Adrenal gland (tissue), 9 donors: ENCODE measurements at regions not wholly inside any gene's neighbourhood (a gene's known extent, or its start where the extent isn't known, plus 50 kb on each side); places are given as distances from the start of the nearest gene placed in this dataset.

Experiments used
- DNase-seq, 7 donors: peaks; one replicate each; pipeline ENCODE4 v3.0.0-alpha.2; 2019 to 2020
- H3K27ac ChIP-seq, 5 donors: fragments of 200-600 bp; sonication (generic) in 4 of 5; 1 replicate in 3 of 5; 2 replicates in 2 of 5; pipeline versions ENCODE4 v1.5.1 to v1.8.0; 2016 to 2020; ENCODE audit warnings: mild to moderate bottlenecking in 1 of 5
- H3K27me3 ChIP-seq: fragments of 200-600 bp; 2 replicates; pipeline ENCODE4 v1.8.0; 2021
- H3K36me3 ChIP-seq, 2 donors: fragments of 200-600 bp; replicated peaks in 1 of 2; 1 replicate in 1 of 2; 2 replicates in 1 of 2; pipeline versions ENCODE4 v1.5.1 to v1.8.0; 2018 to 2022
- H3K4me1 ChIP-seq, 2 donors: fragments of 200-600 bp; replicated peaks in 1 of 2; 1 replicate in 1 of 2; 2 replicates in 1 of 2; pipeline versions ENCODE4 v1.5.1 to v1.8.0; 2018 to 2021
- H3K4me3 ChIP-seq, 4 donors: fragments of 200-600 bp; sonication (generic) in 3 of 4; one replicate each; pipeline ENCODE4 v1.5.1; 2016 to 2018
- H3K9me3 ChIP-seq, 3 donors: fragments of 200-600 bp; sonication (generic) in 1 of 3; replicated peaks in 1 of 3; 1 replicate in 2 of 3; 2 replicates in 1 of 3; pipeline versions ENCODE4 v1.5.1 to v1.8.0; 2016 to 2021
- CTCF ChIP-seq, 6 experiments: fragments of 450-650 bp in 4 of 6; fragments of 200-600 bp in 2 of 6; sonication (generic) in 1 of 6; IDR thresholded peaks; 1 replicate in 5 of 6; 2 replicates in 1 of 6; pipeline versions ENCODE4 v1.5.1 to v1.8.0; 2016 to 2021; ENCODE audit warnings: antibody characterized with exemption in 6 of 6, mild to moderate bottlenecking in 2 of 6, moderate library complexity in 1 of 6
- POLR2A ChIP-seq, 2 donors: fragments of 450-650 bp; IDR thresholded peaks; one replicate each; pipeline ENCODE4 v1.6.1; 2017; ENCODE audit warnings: antibody characterized with exemption in 2 of 2, mild to moderate bottlenecking in 2 of 2, moderate library complexity in 1 of 2
- WGBS, 4 donors: extraction: QIAGEN DNeasy Blood & Tissue Kit in 2 of 4; methylation state at CpG; one replicate each; pipeline versions ENCODE4 v1.1.5 to v1.1.7; 2013 to 2017; 5-methylcytosine and 5-hydroxymethylcytosine counted together
- intact Hi-C, 2 donors: fragments of 100-400 bp; cut with DNase I; formaldehyde crosslinking; loops; one replicate each; pipeline versions ENCODE4 v1.14.1 to v1.15.0; 2022 to 2023
- donor health status: healthy with polysubstance abuse.
- donor health status: Bipolar disorder and iron deficiency.
- donor health status: DM: yes; HTN: yes; CAD: no.
- donor health status: DM: no; HTN: no; CAD: no.
- donor health status: DM: no; HTN: no; CAD: no.

DNA sequence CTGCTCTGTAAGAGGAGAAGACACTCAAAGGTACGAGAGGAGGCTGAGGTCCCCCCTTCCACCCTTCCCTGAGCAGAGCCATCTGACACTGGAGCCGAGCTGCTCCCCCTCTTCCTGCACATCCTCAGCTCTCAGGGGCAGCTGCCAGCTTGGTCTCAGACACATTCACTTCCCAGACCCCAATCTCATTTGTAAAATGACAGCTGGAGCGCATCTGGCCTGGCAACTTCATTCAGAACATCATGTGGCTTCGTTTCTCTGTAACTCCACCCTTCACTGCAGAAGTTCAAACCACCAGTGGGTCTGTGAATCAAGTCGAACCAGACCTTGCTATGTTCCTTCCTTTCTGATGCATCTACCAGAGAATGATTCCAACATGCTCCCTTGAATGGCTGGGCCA lies 145.6 kb upstream of the CDH4 start:
- Histone ChIP-seq H3K4me3 (no peak overlapping the region), H3K9me3 (no peaks in the 10 kb centered on the region), H3K4me1 (no peaks in the 10 kb centered on the region), H3K27me3 (no peaks in the 10 kb centered on the region), H3K36me3 (no peaks in the 10 kb centered on the region), H3K27ac (no peak overlapping the region)
- 58 to 69% (median 66%) methylated on average over 3 to 5 of the region's 5 CpGs for WGBS, 4 donors
- intact Hi-C loops = no loop called here
- TF ChIP-seq POLR2A (IDR thresholded peaks at IDR 0.05) (no peak), CTCF (IDR thresholded peaks at IDR 0.05) (no peak)
- DNase-seq = no peak

DNA sequence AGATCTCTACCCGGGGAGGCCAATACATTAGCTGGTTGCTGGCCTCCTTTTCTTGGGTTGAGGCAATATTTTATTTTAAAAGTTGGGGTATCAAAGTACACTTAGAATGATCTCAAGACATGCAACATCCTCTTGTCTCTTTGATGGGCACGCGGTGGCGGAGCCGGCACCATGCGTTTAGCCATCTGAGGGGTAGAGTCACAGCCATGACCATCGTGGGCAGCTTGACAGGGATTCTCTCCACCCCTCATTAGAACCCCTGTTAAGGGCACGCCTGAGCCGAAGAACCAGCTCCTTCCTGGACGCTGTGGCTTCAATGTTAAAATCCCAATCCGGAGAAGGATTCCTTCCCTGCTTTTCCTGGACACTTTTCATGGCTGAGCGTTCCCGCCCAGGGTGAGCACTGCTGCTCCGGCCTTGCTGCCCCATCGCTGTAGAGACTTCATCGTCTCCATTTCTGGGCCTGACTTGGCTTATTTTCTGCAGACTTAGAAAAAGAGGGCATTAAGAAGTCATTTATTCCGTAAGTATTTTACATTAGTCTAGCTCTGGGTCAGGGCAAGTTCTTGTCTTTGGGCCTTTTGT lies 142.7 kb upstream of the CDH4 start:
- TF ChIP-seq CTCF (IDR thresholded peaks at IDR 0.05) = no peak
- no peak for TF ChIP-seq POLR2A (IDR thresholded peaks at IDR 0.05)
- Histone ChIP-seq H3K27me3 (no peaks in the 10 kb centered on the region), H3K9me3 (no peaks in the 10 kb centered on the region), H3K36me3 (no peaks in the 10 kb centered on the region), H3K4me1 (no peaks in the 10 kb centered on the region), H3K27ac (no peak overlapping the region), H3K4me3 (no peak overlapping the region)
- no peak for DNase-seq
- intact Hi-C loops = no loop called here
- 70 to 85% (median 81%) methylated on average over 17 of the region's 17 CpGs for WGBS, 4 donors

DNA sequence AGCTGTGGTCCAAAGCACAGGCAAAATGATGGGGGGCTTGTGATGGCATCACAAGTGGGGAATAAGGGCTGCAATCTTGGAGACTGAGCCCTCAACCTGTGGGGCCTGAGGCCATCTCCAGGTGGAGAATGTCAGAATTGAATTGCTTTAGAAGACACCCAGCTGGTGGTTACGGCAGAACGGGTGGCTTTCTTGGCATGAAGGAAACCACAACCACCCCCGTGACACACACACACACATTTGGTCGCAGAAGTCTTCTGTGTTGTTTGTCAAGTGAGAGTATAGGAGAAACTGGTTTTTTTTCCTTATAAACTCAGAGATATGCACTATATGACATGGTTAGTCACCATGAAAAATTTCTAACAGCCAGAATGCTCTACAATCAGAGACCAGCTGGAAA lies 139.5 kb upstream of the CDH4 start:
- TF ChIP-seq POLR2A (IDR thresholded peaks at IDR 0.05) = no peak
- DNase-seq = no peak
- Histone ChIP-seq H3K4me3 (no peak overlapping the region), H3K27me3 (no peaks in the 10 kb centered on the region), H3K27ac (no peak overlapping the region), H3K4me1 (no peaks in the 10 kb centered on the region), H3K9me3 (no peaks in the 10 kb centered on the region), H3K36me3 (no peaks in the 10 kb centered on the region)
- intact Hi-C loops = no loop called here
- WGBS, 4 donors = 66 to 81% (median 76%) methylated on average over 4 of the region's 4 CpGs

GRCh38 chr20:61113731-61114130 lies 138.3 kb upstream of the CDH4 start:
- intact Hi-C loops = no loop called here
- no peak for TF ChIP-seq CTCF (IDR thresholded peaks at IDR 0.05)
- TF ChIP-seq POLR2A (IDR thresholded peaks at IDR 0.05) = no peak
- DNase-seq = no peak
- H3K27ac ChIP-seq = no peak overlapping the region
- H3K4me1 ChIP-seq = no peaks in the 10 kb centered on the region
- H3K4me3 ChIP-seq = no peak overlapping the region
- no peaks in the 10 kb centered on the region for H3K36me3 ChIP-seq
- WGBS, 4 donors = 83 to 86% (median 84%) methylated on average over 2 to 8 of the region's 8 CpGs
- no peaks in the 10 kb centered on the region for H3K9me3 ChIP-seq
- H3K27me3 ChIP-seq = no peaks in the 10 kb centered on the region

DNA sequence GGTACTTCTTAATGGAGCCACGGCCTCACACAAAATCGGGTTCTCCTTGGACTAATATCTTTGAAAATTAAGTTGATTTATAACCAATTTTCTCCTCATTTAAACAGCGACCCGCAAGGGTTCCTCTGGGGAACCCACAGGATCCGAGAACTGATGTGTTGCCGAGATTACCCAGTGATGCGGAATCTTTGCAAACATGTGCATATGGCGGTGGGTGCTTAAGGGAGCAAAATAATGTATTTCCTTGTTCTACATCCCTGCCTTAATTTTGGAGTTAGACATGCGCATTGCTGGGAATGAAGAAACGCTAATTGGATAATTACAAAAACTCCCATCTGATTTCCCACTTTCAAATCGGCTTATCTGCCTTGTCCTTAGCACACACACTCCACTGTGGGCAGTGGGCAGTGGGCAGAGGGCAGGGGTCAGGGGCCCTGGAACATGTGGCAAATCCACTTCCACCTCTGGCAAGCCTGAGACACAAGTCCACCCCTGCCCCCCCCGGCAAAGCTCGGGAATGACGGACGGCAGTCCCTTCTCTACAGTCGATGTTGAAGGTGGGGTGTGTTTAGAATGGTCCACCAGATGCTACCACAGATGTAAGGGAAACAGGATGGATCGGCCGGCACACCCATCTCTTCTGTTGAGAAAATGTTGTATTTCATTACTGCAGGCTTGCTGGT lies 137.4 kb upstream of the CDH4 start:
- Histone ChIP-seq H3K4me3 (no peak overlapping the region), H3K27me3 (no peaks in the 10 kb centered on the region), H3K27ac (no peak overlapping the region), H3K36me3 (no peaks in the 10 kb centered on the region), H3K4me1 (no peaks in the 10 kb centered on the region), H3K9me3 (no peaks in the 10 kb centered on the region)
- intact Hi-C loops = no loop called here
- no peak for TF ChIP-seq POLR2A (IDR thresholded peaks at IDR 0.05)
- no peak for TF ChIP-seq CTCF (IDR thresholded peaks at IDR 0.05)
- no peak for DNase-seq
- 80 to 85% (median 82%) methylated on average over 11 to 18 of the region's 18 CpGs for WGBS, 4 donors
